ENCODE measurements at regions not wholly inside any gene's neighbourhood (a gene's known extent, or its start where the extent isn't known, plus 50 kb on each side); places are given as distances from the start of the nearest gene placed in this dataset.
"Not testable (repeated sequence)": the region's sequence is repeated elsewhere in the genome, so short reads cannot be mapped to it uniquely, and the experiment has no call there.

DNA sequence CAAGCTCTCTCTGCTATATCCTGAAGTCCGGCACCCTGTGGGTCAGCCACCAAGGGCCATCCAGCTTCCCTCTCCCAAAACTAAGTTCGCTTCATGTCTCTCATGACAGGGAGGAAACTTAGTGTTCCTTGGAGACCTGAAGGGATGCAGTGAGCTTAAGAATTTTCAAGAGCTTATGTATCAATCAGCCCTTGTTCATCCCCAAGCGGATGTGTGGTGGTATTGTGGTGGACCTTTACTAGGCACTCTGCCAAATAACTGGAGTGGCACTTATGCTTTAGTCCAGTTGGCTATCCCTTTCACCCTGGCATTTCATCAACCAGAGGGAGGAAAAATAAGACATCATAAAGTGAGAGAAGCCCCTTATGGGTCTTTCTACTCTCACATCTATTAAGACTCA is 114.6 kb upstream of the PPM1J start:
- H3K27ac ChIP-seq (ENCODE audit: low read depth in 1 of 2, low read length in 2 of 2); H3K27ac Mint-ChIP-seq; H3K9me3 ChIP-seq (replicated peaks in 1 of 2; ENCODE audit: control insufficient read depth in 1 of 2, insufficient read depth in 1 of 2, low read length in 2 of 2); H3K4me3 Mint-ChIP-seq; H3K79me2 ChIP-seq (ENCODE audit: insufficient read depth, low read length); H3K9me3 Mint-ChIP-seq; H3K9ac ChIP-seq (ENCODE audit: insufficient read depth, low read length, poor library complexity, severe bottlenecking); H3K4me1 Mint-ChIP-seq; H3K4me3 ChIP-seq (replicated peaks in 1 of 3; ENCODE audit: low read depth in 2 of 3, low read length in 3 of 3); H3K36me3 Mint-ChIP-seq; H2AFZ ChIP-seq (ENCODE audit: insufficient read depth, low read depth, low read length, poor library complexity, severe bottlenecking); H3K36me3 ChIP-seq (replicated peaks in 1 of 2; ENCODE audit: control insufficient read depth in 1 of 2, insufficient read depth in 2 of 2, low read length in 2 of 2); H3K4me2 ChIP-seq (replicated peaks; ENCODE audit: extremely low read depth, low read length, poor library complexity, severe bottlenecking); intact Hi-C loops (cut with micrococcal nuclease); DNase-seq; H4K20me1 ChIP-seq (ENCODE audit: insufficient read depth, low read length); H3K27me3 ChIP-seq (ENCODE audit: control insufficient read depth in 2 of 2, insufficient read depth in 2 of 2, low read length in 2 of 2): not testable (repeated sequence)
- peaks cover 5 to 15% of the 10 kb centered on the region in 2 donors for H3K4me1 ChIP-seq (ENCODE audit: control insufficient read depth in 1 of 2, insufficient read depth in 2 of 2, low read length in 2 of 2)
- WGBS (ENCODE audit: insufficient coverage) = 100% methylated on average over 2 of the region's 3 CpGs
- peaks cover 2 to 13% (median 7%) of the 10 kb centered on the region in 3 donors for H3K27me3 Mint-ChIP-seq (ENCODE audit: low read depth in 3 of 3)

DNA sequence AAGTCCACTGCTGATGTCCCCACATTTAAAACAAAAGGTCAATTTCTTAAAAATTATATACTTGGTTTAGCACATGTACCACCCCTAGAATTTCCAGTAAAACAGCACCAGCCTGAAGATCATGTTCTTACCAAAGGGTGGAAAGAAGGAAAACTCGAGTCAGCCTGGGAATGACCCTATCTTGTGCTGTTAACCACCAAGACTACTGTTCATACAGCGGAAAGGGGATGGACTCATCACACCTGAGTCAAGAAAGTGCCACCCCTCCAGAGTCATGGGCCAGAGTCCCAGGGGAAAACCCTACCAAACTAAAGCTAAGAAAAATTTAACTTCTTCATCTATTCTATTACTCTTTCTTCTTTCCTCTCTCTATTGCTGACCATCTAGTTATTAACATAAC is 113.6 kb upstream of the PPM1J start:
- H4K20me1 ChIP-seq (ENCODE audit: insufficient read depth, low read length) = no peaks in the 10 kb centered on the region
- H3K27ac ChIP-seq (ENCODE audit: low read depth in 1 of 2, low read length in 2 of 2) = no peak overlapping the region
- Mint-ChIP-seq H3K27me3 (ENCODE audit: low read depth in 3 of 3) (peaks cover 3 to 15% (median 10%) of the 10 kb centered on the region in 3 donors), H3K4me1 (peaks cover 8% of the 10 kb centered on the region), H3K27ac (no peak overlapping the region), H3K36me3 (no peaks in the 10 kb centered on the region), H3K9me3 (peaks cover 0 to 9% (median 2%) of the 10 kb centered on the region in 7 donors), H3K4me3 (no peak overlapping the region)
- no peak overlapping the region for H3K9ac ChIP-seq (ENCODE audit: insufficient read depth, low read length, poor library complexity, severe bottlenecking)
- no peak for DNase-seq
- H3K4me3 ChIP-seq (replicated peaks in 1 of 3; ENCODE audit: low read depth in 2 of 3, low read length in 3 of 3) = no peak overlapping the region
- H3K27me3 ChIP-seq (ENCODE audit: control insufficient read depth in 2 of 2, insufficient read depth in 2 of 2, low read length in 2 of 2) = no peaks in the 10 kb centered on the region
- H2AFZ ChIP-seq (ENCODE audit: insufficient read depth, low read depth, low read length, poor library complexity, severe bottlenecking) = no peak overlapping the region
- intact Hi-C loops (cut with micrococcal nuclease) = no loop called here
- no peaks in the 10 kb centered on the region for H3K9me3 ChIP-seq (replicated peaks in 1 of 2; ENCODE audit: control insufficient read depth in 1 of 2, insufficient read depth in 1 of 2, low read length in 2 of 2)
- TF ChIP-seq, protein P1, sequence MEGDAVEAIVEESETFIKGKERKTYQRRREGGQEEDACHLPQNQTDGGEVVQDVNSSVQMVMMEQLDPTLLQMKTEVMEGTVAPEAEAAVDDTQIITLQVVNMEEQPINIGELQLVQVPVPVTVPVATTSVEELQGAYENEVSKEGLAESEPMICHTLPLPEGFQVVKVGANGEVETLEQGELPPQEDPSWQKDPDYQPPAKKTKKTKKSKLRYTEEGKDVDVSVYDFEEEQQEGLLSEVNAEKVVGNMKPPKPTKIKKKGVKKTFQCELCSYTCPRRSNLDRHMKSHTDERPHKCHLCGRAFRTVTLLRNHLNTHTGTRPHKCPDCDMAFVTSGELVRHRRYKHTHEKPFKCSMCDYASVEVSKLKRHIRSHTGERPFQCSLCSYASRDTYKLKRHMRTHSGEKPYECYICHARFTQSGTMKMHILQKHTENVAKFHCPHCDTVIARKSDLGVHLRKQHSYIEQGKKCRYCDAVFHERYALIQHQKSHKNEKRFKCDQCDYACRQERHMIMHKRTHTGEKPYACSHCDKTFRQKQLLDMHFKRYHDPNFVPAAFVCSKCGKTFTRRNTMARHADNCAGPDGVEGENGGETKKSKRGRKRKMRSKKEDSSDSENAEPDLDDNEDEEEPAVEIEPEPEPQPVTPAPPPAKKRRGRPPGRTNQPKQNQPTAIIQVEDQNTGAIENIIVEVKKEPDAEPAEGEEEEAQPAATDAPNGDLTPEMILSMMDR (IDR thresholded peaks at IDR 0.05) = no peak
- H3K79me2 ChIP-seq (ENCODE audit: insufficient read depth, low read length) = no peaks in the 10 kb centered on the region
- no peak overlapping the region for H3K4me2 ChIP-seq (replicated peaks; ENCODE audit: extremely low read depth, low read length, poor library complexity, severe bottlenecking)
- WGBS (ENCODE audit: insufficient coverage) = no CpG with 5 or more reads among the region's 2 CpGs
- no peaks in the 10 kb centered on the region for H3K36me3 ChIP-seq (replicated peaks in 1 of 2; ENCODE audit: control insufficient read depth in 1 of 2, insufficient read depth in 2 of 2, low read length in 2 of 2)
- H3K4me1 ChIP-seq (ENCODE audit: control insufficient read depth in 1 of 2, insufficient read depth in 2 of 2, low read length in 2 of 2) = peaks cover 5 to 15% of the 10 kb centered on the region in 2 donors

DNA sequence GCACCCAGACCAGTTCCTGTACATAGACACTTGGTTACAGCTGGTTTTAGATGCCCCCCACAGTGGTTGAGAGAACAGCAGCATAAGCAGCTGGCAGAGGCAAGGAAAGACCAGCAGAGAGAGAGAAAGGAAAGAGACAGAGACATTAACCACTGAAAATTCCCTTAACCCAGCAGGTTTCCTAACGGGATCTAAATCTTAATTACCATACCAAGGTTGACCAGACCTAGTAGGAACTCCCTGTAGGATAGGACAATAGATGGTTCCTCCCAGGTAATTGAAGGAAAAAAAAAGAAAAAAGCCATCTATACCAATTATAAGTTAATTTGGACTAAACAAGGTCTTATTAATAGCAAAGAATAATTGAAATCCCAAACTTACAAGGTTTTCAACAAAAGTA is 112.3 kb upstream of the PPM1J start:
- H3K4me3 Mint-ChIP-seq; DNase-seq; H3K4me1 Mint-ChIP-seq; H2AFZ ChIP-seq (ENCODE audit: insufficient read depth, low read depth, low read length, poor library complexity, severe bottlenecking); H3K36me3 ChIP-seq (replicated peaks in 1 of 2; ENCODE audit: control insufficient read depth in 1 of 2, insufficient read depth in 2 of 2, low read length in 2 of 2); H3K36me3 Mint-ChIP-seq; H3K4me3 ChIP-seq (replicated peaks in 1 of 3; ENCODE audit: low read depth in 2 of 3, low read length in 3 of 3); H3K27ac ChIP-seq (ENCODE audit: low read depth in 1 of 2, low read length in 2 of 2); H3K27me3 ChIP-seq (ENCODE audit: control insufficient read depth in 2 of 2, insufficient read depth in 2 of 2, low read length in 2 of 2); H3K27ac Mint-ChIP-seq; H3K9ac ChIP-seq (ENCODE audit: insufficient read depth, low read length, poor library complexity, severe bottlenecking); H3K4me2 ChIP-seq (replicated peaks; ENCODE audit: extremely low read depth, low read length, poor library complexity, severe bottlenecking); H3K9me3 Mint-ChIP-seq; intact Hi-C loops (cut with micrococcal nuclease); H3K79me2 ChIP-seq (ENCODE audit: insufficient read depth, low read length); H4K20me1 ChIP-seq (ENCODE audit: insufficient read depth, low read length); H3K9me3 ChIP-seq (replicated peaks in 1 of 2; ENCODE audit: control insufficient read depth in 1 of 2, insufficient read depth in 1 of 2, low read length in 2 of 2): not testable (repeated sequence)
- peaks cover 2 to 11% of the 10 kb centered on the region in 2 donors for H3K4me1 ChIP-seq (ENCODE audit: control insufficient read depth in 1 of 2, insufficient read depth in 2 of 2, low read length in 2 of 2)
- no CpG with 5 or more reads among the region's 1 CpG for WGBS (ENCODE audit: insufficient coverage)
- H3K27me3 Mint-ChIP-seq (ENCODE audit: low read depth in 3 of 3) = peaks cover 3 to 15% (median 10%) of the 10 kb centered on the region in 3 donors
